ENCODE measurements at regions not wholly inside any gene's neighbourhood (a gene's known extent, or its start where the extent isn't known, plus 50 kb on each side); places are given as distances from the start of the nearest gene placed in this dataset.

GRCh38 chr6:112853162-112853561 is 506.0 kb downstream of the RFPL4B start:
- DNase-seq (ENCODE audit: low read depth, low spot score) (no peak), FAIRE-seq (no peak)

GRCh38 chr6:112863753-112864152 is 516.6 kb downstream of the RFPL4B start:
- FAIRE-seq (no peak), DNase-seq (ENCODE audit: low read depth, low spot score) (no peak)
- no peak for TF ChIP-seq CTCF (IDR thresholded peaks at IDR 0.05; ENCODE audit: extremely low read depth in 1 of 2, insufficient read depth in 1 of 2, low read depth in 1 of 2, low read length in 2 of 2)
- no peak for TF ChIP-seq JUN (IDR thresholded peaks at IDR 0.05; ENCODE audit: borderline replicate concordance, insufficient read depth, insufficient read length, low read depth)
- TF ChIP-seq FOS (IDR thresholded peaks at IDR 0.05; ENCODE audit: borderline replicate concordance, insufficient read depth, low read length): no peak
- no peak for TF ChIP-seq MYC (IDR thresholded peaks at IDR 0.05; ENCODE audit: low read depth, low read length)
- no peak for TF ChIP-seq POLR2AphosphoS5 (IDR thresholded peaks at IDR 0.05; ENCODE audit: insufficient read depth, low read depth, low read length)
- no peak for TF ChIP-seq GATA2 (IDR thresholded peaks at IDR 0.05; ENCODE audit: insufficient read depth, insufficient read length, low read depth, low read length)
- TF ChIP-seq POLR2A (IDR thresholded peaks at IDR 0.05; ENCODE audit: low read depth, low read length): no peak
- no peak for TF ChIP-seq EZH2 (IDR thresholded peaks at IDR 0.05; ENCODE audit: borderline replicate concordance, low read depth, low read length, severe bottlenecking)
- no peak for TF ChIP-seq MAX (IDR thresholded peaks at IDR 0.05; ENCODE audit: insufficient read depth, insufficient read length)
- no peak overlapping the region for H3K4me3 ChIP-seq (replicated peaks in 1 of 3; ENCODE audit: insufficient read depth in 1 of 3, low read depth in 1 of 3, low read length in 3 of 3)
- no peak overlapping the region for H3K27ac ChIP-seq (ENCODE audit: insufficient read depth, low read depth, low read length)
- no peaks in the 10 kb centered on the region for H3K4me1 ChIP-seq (ENCODE audit: control insufficient read depth, extremely low read depth, insufficient read depth, low read length)
- H3K4me2 ChIP-seq (ENCODE audit: insufficient read depth, low read length): no peak overlapping the region
- BruUV-seq (replicated peaks): no TSS peak
- dilution Hi-C loops (cut with MboI; ENCODE audit: extremely low pct_ligation_motif_present, low sequenced_read_pairs): no loop called here
- H3K36me3 ChIP-seq (ENCODE audit: control insufficient read depth in 2 of 2, extremely low read depth in 1 of 2, insufficient read depth in 2 of 2, low read length in 2 of 2): no peaks in the 10 kb centered on the region
- no peaks in the 10 kb centered on the region for H3K27me3 ChIP-seq (ENCODE audit: control insufficient read depth in 2 of 2, insufficient read depth in 2 of 2, low read length in 2 of 2)
- ChIA-PET CTCF (no interaction called here), POLR2A (no interaction called here)
- no peaks in the 10 kb centered on the region for H3K9me1 ChIP-seq (replicated peaks; ENCODE audit: control insufficient read depth, extremely low read depth, insufficient read depth, low read length)
- no peak overlapping the region for H2AFZ ChIP-seq (ENCODE audit: low read depth, low read length)
- no peaks in the 10 kb centered on the region for H4K20me1 ChIP-seq (replicated peaks; ENCODE audit: control insufficient read depth, extremely low read depth, insufficient read depth, low read length)
- H3K9me3 ChIP-seq (replicated peaks; ENCODE audit: control insufficient read depth, insufficient read depth, low read length): no peaks in the 10 kb centered on the region
- intact Hi-C loops (cut with micrococcal nuclease): no loop called here
- no peaks in the 10 kb centered on the region for H3K79me2 ChIP-seq (ENCODE audit: control insufficient read depth, insufficient read depth, low read length)
- H3K9ac ChIP-seq (replicated peaks; ENCODE audit: extremely low read depth, insufficient read depth, low read length): no peak overlapping the region

More at GRCh38 chr6:112853162-112853561, 506.0 kb downstream of the RFPL4B start:
- Histone ChIP-seq H3K9me3 (replicated peaks; ENCODE audit: control insufficient read depth, insufficient read depth, low read length) (no peaks in the 10 kb centered on the region), H3K36me3 (ENCODE audit: control insufficient read depth in 2 of 2, extremely low read depth in 1 of 2, insufficient read depth in 2 of 2, low read length in 2 of 2) (no peaks in the 10 kb centered on the region), H3K4me3 (replicated peaks in 1 of 3; ENCODE audit: insufficient read depth in 1 of 3, low read depth in 1 of 3, low read length in 3 of 3) (no peak overlapping the region), H3K9me1 (replicated peaks; ENCODE audit: control insufficient read depth, extremely low read depth, insufficient read depth, low read length) (no peaks in the 10 kb centered on the region), H4K20me1 (replicated peaks; ENCODE audit: control insufficient read depth, extremely low read depth, insufficient read depth, low read length) (no peaks in the 10 kb centered on the region), H3K9ac (replicated peaks; ENCODE audit: extremely low read depth, insufficient read depth, low read length) (no peak overlapping the region), H3K27ac (ENCODE audit: insufficient read depth, low read depth, low read length) (no peak overlapping the region), H2AFZ (ENCODE audit: low read depth, low read length) (no peak overlapping the region), H3K4me1 (ENCODE audit: control insufficient read depth, extremely low read depth, insufficient read depth, low read length) (peaks cover 7% of the 10 kb centered on the region), H3K4me2 (ENCODE audit: insufficient read depth, low read length) (no peak overlapping the region), H3K79me2 (ENCODE audit: control insufficient read depth, insufficient read depth, low read length) (no peaks in the 10 kb centered on the region), H3K27me3 (ENCODE audit: control insufficient read depth in 2 of 2, insufficient read depth in 2 of 2, low read length in 2 of 2) (no peaks in the 10 kb centered on the region)
- TF ChIP-seq EZH2 (IDR thresholded peaks at IDR 0.05; ENCODE audit: borderline replicate concordance, low read depth, low read length, severe bottlenecking): no peak
- POLR2A ChIA-PET: no interaction called here
- dilution Hi-C loops (cut with MboI; ENCODE audit: extremely low pct_ligation_motif_present, low sequenced_read_pairs): no loop called here
- CTCF ChIA-PET: interaction anchor here (0.9 to 1.2 kb wide), 3 partner anchors 9 to 24 kb away, joined by 3 to 4 read pairs (median 3); no protein-coding TSS in a partner anchor
- intact Hi-C loops (cut with micrococcal nuclease): no loop called here
- BruUV-seq (replicated peaks): no TSS peak

Measured in endothelial cell of umbilical vein (primary cell).